ENCODE measurements at regions not wholly inside any gene's neighbourhood (a gene's known extent, or its start where the extent isn't known, plus 50 kb on each side); places are given as distances from the start of the nearest gene placed in this dataset.

DNA sequence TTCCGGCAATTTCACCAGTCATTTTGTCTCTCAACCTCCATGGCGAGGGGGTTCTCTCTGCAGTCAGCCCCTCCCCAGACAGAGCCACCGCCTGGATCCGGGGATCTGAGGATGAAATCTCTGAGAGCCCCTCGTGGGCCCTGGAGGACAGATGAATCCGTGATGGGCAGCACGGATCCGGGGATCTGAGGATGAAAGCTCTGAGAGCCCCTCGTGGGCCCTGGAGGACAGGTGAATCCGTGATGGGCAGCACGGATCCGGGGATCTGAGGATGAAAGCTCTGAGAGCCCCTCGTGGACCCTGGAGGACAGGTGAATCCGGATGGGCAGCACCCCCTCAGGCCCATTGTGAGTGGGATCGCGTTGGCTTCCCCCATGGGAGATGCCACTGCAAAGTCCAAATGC is 106.5 kb downstream of the DACT2 start:
- TF ChIP-seq POLR2A (IDR thresholded peaks at IDR 0.05), result no peak
- TF ChIP-seq, protein P1, sequence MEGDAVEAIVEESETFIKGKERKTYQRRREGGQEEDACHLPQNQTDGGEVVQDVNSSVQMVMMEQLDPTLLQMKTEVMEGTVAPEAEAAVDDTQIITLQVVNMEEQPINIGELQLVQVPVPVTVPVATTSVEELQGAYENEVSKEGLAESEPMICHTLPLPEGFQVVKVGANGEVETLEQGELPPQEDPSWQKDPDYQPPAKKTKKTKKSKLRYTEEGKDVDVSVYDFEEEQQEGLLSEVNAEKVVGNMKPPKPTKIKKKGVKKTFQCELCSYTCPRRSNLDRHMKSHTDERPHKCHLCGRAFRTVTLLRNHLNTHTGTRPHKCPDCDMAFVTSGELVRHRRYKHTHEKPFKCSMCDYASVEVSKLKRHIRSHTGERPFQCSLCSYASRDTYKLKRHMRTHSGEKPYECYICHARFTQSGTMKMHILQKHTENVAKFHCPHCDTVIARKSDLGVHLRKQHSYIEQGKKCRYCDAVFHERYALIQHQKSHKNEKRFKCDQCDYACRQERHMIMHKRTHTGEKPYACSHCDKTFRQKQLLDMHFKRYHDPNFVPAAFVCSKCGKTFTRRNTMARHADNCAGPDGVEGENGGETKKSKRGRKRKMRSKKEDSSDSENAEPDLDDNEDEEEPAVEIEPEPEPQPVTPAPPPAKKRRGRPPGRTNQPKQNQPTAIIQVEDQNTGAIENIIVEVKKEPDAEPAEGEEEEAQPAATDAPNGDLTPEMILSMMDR (IDR thresholded peaks at IDR 0.05), result no peak

All from heart left ventricle (tissue), 13 donors.